Anterior cingulate cortex (tissue), 58 donors: ENCODE measurements at regions not wholly inside any gene's neighbourhood (a gene's known extent, or its start where the extent isn't known, plus 50 kb on each side); places are given as distances from the start of the nearest gene placed in this dataset.

ENCODE experiments used
- DNase-seq, 58 donors: peaks; one replicate each; lab custom pipeline; 2025; lab: John Stamatoyannopoulos, UW

GRCh38 chr4:180682776-180683175 is 1560.4 kb upstream of the TENM3 start:
- DNase-seq = no peak

DNA sequence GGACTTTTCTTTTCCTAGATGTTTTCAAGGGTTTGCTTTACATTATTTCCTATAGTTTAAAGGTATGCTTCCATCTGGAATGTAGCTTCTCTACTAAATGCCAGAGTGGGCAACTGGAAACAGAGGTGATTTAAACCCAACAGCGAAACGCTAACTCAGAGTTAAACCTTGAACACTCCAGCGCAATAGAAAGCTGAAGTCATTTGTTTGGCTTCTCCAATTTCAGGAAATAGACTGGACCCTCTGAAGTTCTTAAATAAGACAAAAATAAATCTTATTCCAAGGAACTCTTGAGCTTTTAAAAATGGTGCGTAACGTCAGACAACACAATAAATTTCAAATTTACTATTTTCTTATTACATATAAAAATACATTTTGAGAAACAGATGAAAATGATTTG is 1560.0 kb upstream of the TENM3 start:
- no peak for DNase-seq

DNA sequence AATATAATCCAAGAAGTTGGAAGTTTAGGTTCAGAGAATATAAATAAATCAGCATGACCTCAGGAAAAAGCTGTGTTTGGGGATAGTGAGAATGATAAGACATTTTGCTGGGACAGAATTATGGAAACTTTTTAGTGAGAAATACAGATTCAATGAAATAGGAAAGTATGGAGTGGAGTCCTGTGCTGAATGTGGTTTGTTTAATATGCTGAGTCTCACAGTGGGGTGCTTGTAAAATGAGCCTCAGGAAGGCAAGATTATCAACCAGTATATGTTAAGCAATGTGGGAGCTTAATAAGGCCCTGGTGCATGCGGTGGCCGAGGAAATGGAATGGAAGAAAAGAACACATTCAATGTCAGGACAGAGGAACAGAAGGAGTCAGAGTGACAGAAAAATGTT is 1554.7 kb upstream of the TENM3 start:
- no peak for DNase-seq

- no peak for DNase-seq
These were observed 1548.3 kb upstream of the TENM3 start for GRCh38 chr4:180694875-180695274.

DNA sequence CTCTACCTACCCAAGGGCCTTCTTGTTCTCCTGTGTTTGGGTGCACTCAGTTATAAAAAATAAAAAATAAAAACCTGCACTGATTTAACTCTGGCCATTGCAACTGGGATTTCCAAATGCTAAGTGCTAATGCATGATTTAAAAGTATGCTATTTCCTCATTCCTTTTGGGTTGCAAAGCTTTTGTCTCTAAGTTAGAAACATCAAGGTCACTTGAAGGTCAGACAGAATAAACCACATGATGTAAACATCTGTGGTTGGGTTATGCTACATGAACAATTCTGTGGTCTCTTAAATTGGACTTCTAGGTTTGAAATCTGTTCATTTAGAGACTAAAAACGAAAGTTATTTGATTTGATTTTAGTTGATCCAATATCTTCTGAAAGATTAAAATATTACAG is 1547.4 kb upstream of the TENM3 start:
- DNase-seq = no peak

- no peak for DNase-seq
These were observed 1546.6 kb upstream of the TENM3 start for GRCh38 chr4:180696460-180697092.

DNA sequence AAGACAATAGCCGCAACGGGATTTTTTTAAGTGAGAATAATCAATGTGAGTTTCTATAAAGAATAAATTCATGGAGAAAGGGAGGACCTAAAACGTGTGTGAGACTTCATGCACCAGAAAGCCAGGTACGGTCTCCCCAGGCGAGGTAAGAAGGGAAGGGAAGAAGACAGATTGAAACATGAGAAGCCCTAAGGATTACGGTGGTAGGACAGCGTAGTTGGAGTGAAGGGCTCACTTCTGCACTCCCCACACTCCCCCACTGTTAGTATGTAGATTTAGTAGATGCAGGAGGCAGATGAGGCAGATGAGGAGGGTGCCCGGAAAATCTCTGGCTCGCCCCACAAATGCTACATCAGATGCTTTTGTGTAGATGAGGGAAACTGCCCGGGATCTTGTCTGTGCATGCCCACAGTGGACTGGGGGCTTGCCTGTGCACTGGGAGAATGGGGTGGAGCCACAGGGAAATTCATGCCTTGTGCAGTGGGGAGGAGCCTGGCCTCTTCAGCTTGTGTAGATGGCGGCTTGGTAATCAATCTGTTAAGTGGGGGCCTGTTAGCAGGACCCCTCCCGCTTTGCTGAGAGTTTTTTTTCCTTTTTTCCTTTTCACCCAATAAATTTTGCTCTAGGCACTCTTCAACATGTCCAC is 1544.5 kb upstream of the TENM3 start:
- no peak for DNase-seq

- no peak for DNase-seq
These were observed 1536.4 kb upstream of the TENM3 start for GRCh38 chr4:180706766-180707165.

DNA sequence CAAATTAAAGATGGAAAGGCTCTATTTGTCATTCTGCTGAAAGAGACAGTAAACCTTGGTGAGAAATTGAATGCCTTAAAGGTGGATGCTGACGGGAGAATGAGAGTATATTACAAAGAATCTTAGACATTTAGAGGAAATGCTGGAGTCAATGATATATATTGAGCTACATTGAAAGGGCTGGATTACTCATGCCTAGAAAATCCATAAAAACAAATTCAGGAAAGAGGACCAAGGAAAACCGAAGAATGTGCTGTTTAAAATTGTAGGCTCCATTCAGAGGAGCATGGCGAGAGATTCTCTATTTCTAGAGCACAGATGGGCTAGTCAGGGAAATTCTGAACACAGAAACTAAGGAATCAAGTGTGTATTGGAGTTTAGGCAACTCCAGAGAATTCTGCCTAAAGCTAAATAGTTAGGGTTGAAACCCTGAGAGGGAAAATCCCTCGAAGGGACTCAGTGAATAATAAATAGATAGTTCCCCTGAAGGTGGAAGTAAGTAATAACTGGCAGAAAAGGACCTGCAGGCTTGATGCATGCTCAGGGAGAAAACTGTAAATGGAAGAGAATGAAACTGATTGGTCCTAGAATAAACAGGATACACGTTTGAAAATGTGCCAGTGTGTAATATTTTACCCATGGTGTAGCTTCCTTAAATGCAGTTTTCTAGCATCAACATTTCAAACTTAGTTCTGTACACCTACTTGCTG is 1532.4 kb upstream of the TENM3 start:
- no peak for DNase-seq

GRCh38 chr4:180717451-180718033 is 1525.7 kb upstream of the TENM3 start:
- DNase-seq = no peak

GRCh38 chr4:180721356-180721755 is 1521.8 kb upstream of the TENM3 start:
- DNase-seq = no peak

DNA sequence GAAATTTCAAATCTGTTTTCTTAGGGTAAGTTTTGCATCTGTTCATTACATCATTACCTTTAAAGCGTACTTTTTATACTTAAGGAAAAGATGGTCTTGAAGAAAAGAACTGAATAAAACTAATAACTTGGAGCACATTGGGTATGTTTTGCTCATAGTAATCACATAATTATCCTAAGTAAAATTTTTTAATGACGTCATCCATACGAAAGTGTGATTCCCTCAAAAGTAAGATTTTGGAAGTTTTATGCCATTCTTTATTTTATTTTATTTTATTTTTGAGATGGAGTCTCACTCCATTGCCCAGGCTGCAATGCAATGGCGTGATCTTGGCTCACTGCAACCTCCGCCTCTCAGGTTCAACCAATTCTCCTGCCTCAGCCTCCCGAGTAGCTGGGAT is 1516.6 kb upstream of the TENM3 start:
- DNase-seq = no peak

GRCh38 chr4:180727478-180727877 is 1515.7 kb upstream of the TENM3 start:
- DNase-seq = no peak

DNA sequence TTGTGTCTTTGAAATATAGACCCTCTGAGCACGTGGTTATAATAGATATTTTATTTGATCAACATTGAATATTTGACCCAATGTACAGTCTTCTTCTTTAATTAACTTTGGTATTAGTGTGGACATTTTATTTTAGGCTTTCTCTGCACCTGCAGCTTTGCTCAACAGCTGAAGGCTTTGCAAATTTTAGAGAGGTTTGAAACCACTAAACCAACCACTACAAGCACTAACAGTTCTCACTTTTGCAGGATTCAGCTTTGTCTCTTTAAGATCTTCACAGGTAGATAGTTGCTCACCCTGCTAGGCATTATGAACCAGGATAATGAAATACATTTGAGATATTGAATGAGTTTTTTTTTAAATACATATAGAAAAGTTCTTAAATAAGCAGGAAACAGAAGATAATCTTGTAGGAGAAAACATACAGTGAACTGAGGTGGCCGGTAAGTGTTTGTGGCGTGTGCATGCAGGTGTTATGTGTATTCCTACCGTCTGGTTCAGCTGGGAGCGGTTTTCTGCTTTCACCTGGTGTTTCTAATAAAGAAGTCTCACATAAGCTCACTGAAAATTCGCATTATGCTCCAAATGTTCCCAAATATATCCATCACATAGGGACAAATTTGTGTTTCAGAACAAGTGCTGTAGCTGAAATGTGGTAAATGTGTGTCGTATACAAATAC is 1508.3 kb upstream of the TENM3 start:
- no peak for DNase-seq

- no peak for DNase-seq
These were observed 1501.5 kb upstream of the TENM3 start for GRCh38 chr4:180741703-180742102.

- DNase-seq = no peak
These were observed 1498.2 kb upstream of the TENM3 start for GRCh38 chr4:180745019-180745418.

- DNase-seq = no peak
These were observed 1492.2 kb upstream of the TENM3 start for GRCh38 chr4:180751009-180751408.

DNA sequence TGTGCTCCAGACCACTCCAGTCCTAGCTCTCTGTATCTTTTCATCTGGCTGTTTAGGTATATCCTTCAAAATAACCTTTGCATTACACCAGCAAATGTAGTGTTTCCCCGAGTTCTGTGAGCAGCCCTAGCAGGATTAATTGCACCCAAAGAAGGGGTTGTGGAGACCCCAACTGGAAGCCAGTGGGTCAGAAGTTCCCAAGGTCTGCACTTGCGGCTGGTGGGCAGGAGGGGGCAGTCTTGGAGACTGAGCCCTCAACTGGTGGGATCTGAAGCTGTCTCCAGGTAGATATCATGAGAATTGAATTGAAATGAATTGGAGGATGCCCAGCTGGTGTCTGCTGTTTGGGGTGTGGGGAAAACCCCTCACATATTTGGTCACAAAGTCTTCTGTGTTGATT is 1485.3 kb upstream of the TENM3 start:
- no peak for DNase-seq

GRCh38 chr4:180766045-180766444 is 1477.2 kb upstream of the TENM3 start:
- DNase-seq = no peak

DNA sequence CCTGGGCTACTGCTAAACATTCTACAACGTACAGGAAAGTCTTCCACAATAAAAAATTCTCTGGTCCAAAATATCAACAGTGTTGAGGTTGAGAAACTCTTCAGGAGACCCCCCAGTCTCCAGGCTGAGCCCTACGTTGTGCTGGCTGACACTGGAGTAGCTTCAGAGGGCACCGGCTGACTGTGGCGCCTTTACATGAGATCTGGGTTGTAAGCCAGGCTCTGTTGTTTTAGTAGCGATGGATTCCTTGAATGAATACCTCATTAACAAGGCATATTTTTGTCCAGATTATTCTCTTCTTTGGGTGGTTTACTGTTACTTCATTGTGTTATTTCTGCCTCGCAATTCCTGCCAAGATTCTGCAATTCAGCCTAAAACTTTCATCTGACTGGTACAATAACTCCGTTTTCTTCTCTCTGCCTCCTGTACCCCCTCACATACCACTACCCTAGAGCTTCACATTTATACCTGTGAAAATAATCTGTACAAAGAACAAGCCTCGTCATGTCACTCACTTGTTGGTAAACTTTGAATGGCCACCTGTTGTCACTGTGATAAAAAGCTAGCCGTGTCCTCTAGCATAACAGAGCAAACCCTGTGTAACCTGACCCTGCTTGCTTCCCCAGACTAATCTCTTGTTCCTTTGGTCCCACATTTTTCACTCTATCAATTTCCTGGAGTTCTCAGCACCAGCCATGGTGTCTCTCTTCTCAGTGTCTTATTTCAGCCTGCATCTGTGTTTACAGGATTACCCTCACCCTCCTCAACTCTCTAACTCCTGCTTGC is 1476.1 kb upstream of the TENM3 start:
- no peak for DNase-seq
